22Rv1 (cell line): ENCODE measurements at regions not wholly inside any gene's neighbourhood (a gene's known extent, or its start where the extent isn't known, plus 50 kb on each side); places are given as distances from the start of the nearest gene placed in this dataset.
A peak's percentile ranks its signal among the peaks of the same experiment; 100 is the strongest.

Experiments
- H3K27ac ChIP-seq: fragments of 450-650 bp; 2 replicates; pipeline ENCODE4 v1.5.1; 2017
- CTCF ChIP-seq: fragments of 450-650 bp; IDR thresholded peaks from 2 replicates; pipeline ENCODE4 v1.5.1; 2017; ENCODE audit warnings: mild to moderate bottlenecking
- ZFX ChIP-seq: fragments of 450-650 bp; IDR thresholded peaks from 2 replicates; pipeline ENCODE4 v1.6.1; 2017; ENCODE audit warnings: antibody characterized with exemption, borderline replicate concordance

GRCh38 chr4:134780244-134780643 lies 578.7 kb upstream of the PABPC4L start:
- TF ChIP-seq CTCF (no peak), ZFX (no peak)

GRCh38 chr4:134777606-134778005 lies 576.0 kb upstream of the PABPC4L start:
- TF ChIP-seq ZFX (no peak), CTCF (peak; percentile 29; the same call in 1 of the 2 replicates)
- H3K27ac ChIP-seq, result no peak overlapping the region

More at GRCh38 chr4:134780244-134780643, 578.7 kb upstream of the PABPC4L start:
- no peak overlapping the region for H3K27ac ChIP-seq

GRCh38 chr4:134773497-134774000 lies 572.0 kb upstream of the PABPC4L start:
- H3K27ac ChIP-seq, result no peak overlapping the region
- TF ChIP-seq ZFX (no peak), CTCF (no peak)

- no peak overlapping the region for H3K27ac ChIP-seq
- no peak for TF ChIP-seq ZFX
- TF ChIP-seq CTCF, result peak; percentile 56
These were observed 560.5 kb upstream of the PABPC4L start for GRCh38 chr4:134762053-134762452.

DNA sequence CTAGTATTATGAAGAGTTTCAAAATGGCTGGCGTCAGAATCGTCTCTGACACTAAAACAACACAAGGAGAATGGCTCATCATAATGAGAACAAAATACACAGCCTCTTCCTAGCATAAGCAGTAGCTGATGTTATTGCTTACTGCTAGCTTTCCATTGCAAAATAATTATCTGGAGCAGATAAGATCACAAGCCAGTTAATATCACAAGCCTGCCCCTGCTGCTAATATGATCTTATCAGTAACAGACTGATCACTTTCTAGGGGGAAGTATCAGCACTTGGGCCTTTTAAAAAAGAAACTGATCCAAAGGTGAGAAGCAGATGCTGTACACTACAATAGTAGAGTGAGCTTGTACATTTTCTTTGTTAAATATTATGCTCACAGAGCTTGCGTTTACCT lies 554.8 kb upstream of the PABPC4L start:
- no peak for TF ChIP-seq CTCF
- no peak for TF ChIP-seq ZFX

GRCh38 chr4:134754301-134755019 lies 552.9 kb upstream of the PABPC4L start:
- TF ChIP-seq CTCF (no peak), ZFX (no peak)
- H3K27ac ChIP-seq, result no peak overlapping the region

More for the DNA sequence above, 554.8 kb upstream of the PABPC4L start:
- H3K27ac ChIP-seq, result no peak overlapping the region

- no peak overlapping the region for H3K27ac ChIP-seq
- TF ChIP-seq CTCF, result no peak
- no peak for TF ChIP-seq ZFX
These were observed 551.8 kb upstream of the PABPC4L start for GRCh38 chr4:134753390-134753789.
